ENCODE measurements at regions not wholly inside any gene's neighbourhood (a gene's known extent, or its start where the extent isn't known, plus 50 kb on each side); places are given as distances from the start of the nearest gene placed in this dataset.
"Not testable (repeated sequence)": the region's sequence is repeated elsewhere in the genome, so short reads cannot be mapped to it uniquely, and the experiment has no call there.

- not testable (repeated sequence) for H3K27ac ChIP-seq (ENCODE audit: low read depth, low read length); H3K4me1 ChIP-seq (replicated peaks in 1 of 4; ENCODE audit: control insufficient read depth in 3 of 4, insufficient read depth in 4 of 4, low read length in 3 of 4); H2BK15ac ChIP-seq (ENCODE audit: low read length); H3K27me3 ChIP-seq (replicated peaks in 1 of 4; ENCODE audit: control insufficient read depth in 3 of 4, extremely low read depth in 1 of 4, insufficient read depth in 3 of 4, low read length in 3 of 4); H4K20me1 ChIP-seq (replicated peaks in 1 of 2; ENCODE audit: control insufficient read depth in 1 of 2, insufficient read depth in 2 of 2, low read length in 2 of 2); H3K79me1 ChIP-seq (ENCODE audit: low read depth, low read length); H3K56ac ChIP-seq (replicated peaks; ENCODE audit: insufficient read length, low read depth, low read length); H2AK5ac ChIP-seq (ENCODE audit: low read depth, low read length); H3K14ac ChIP-seq (ENCODE audit: insufficient read length); H3K9ac ChIP-seq (replicated peaks in 1 of 4; ENCODE audit: extremely low read depth in 1 of 4, low read depth in 3 of 4, low read length in 3 of 4); H3K9me3 ChIP-seq (ENCODE audit: insufficient read depth in 2 of 2, low read depth in 1 of 2, low read length in 1 of 2); H2BK20ac ChIP-seq (ENCODE audit: low read length); FAIRE-seq; H2BK120ac ChIP-seq (replicated peaks; ENCODE audit: low read depth, low read length); H3K36me3 ChIP-seq (ENCODE audit: control insufficient read depth in 2 of 4, insufficient read depth in 4 of 4, low read length in 3 of 4); H3K18ac ChIP-seq (ENCODE audit: extremely low read depth, low read length); H2BK12ac ChIP-seq (ENCODE audit: low read depth, low read length); H2BK5ac ChIP-seq (ENCODE audit: low read depth, low read length); H4K8ac ChIP-seq (ENCODE audit: extremely low read depth, insufficient read depth, low read length); H3K79me2 ChIP-seq (ENCODE audit: control insufficient read depth in 1 of 2, insufficient read depth in 2 of 2, low read length in 2 of 2); H3K4ac ChIP-seq (replicated peaks; ENCODE audit: insufficient read length, low read depth, low read length); H2AFZ ChIP-seq (ENCODE audit: low read length); H3K23me2 ChIP-seq (ENCODE audit: low read depth, low read length); H4K91ac ChIP-seq (replicated peaks; ENCODE audit: insufficient read length, low read length); H3K23ac ChIP-seq (ENCODE audit: insufficient read length); H4K5ac ChIP-seq (ENCODE audit: insufficient read length, low read depth, low read length); H3K4me2 ChIP-seq (ENCODE audit: insufficient read depth in 1 of 2, low read depth in 2 of 2, low read length in 2 of 2); H3K4me3 ChIP-seq (ENCODE audit: extremely low read depth in 1 of 4, insufficient read depth in 2 of 4, low read depth in 3 of 4, low read length in 4 of 4)
- WGBS, 2 experiments (ENCODE audit: extremely low coverage in 1 of 2, insufficient coverage in 1 of 2, insufficient read length in 1 of 2, insufficient replicate concordance in 2 of 2, low coverage in 1 of 2, low lambda C conversion rate in 2 of 2, missing lambda C conversion rate in 1 of 2), result 100% methylated on average over 6 of the region's 15 CpGs; no CpG with 5 or more reads in 1 of the 2 experiments
- ChIA-PET CTCF (ENCODE audit: partially characterized antibody) (interaction anchor here (0.6 to 1.6 kb wide), 4 partner anchors 90 to 781 kb away, joined by 4 to 5 read pairs (median 4); no protein-coding TSS in a partner anchor), POLR2A (ENCODE audit: partially characterized antibody) (interaction anchor here (0.7 kb wide), 1 partner anchor 615 kb away, joined by 3 read pairs; no protein-coding TSS in a partner anchor)
- DNase-seq (ENCODE audit: low read depth in 1 of 2, low spot score in 2 of 2), result peak in 1 of 2 experiments; percentile 41
Observed at GRCh38 chrX:138777908-138778575, 66.5 kb upstream of the FGF13 start.
